GM12878 (cell line): ENCODE measurements at regions not wholly inside any gene's neighbourhood (a gene's known extent, or its start where the extent isn't known, plus 50 kb on each side); places are given as distances from the start of the nearest gene placed in this dataset.
A peak's percentile ranks its signal among the peaks of the same experiment; 100 is the strongest.

ENCODE experiments used
- ATAC-seq: fragments of 200-7000 bp; cut with Tn5 transposase; 3 replicates; pipeline ENCODE4 v1.9.1; 2020; ENCODE audit warnings: mild to moderate bottlenecking, moderate library complexity
- BruUV-seq: library from RNA; stranded (reverse); fragments of 400-500 nt; replicated peaks from 2 replicates; lab custom pipeline; 2021; lab: Mats Ljungman, UMichigan
- CTCF ChIA-PET: fragments of 300-600 bp; sonication (Branson Sonifier 250); formaldehyde crosslinking; extraction: SDS; loops from one replicate; lab custom pipeline; 2021; ENCODE audit warnings: inconsistent platforms; lab: Yijun Ruan, JAX
- POLR2A ChIA-PET: fragments of 350-600 bp; formaldehyde crosslinking; extraction: SDS; loops from one replicate; lab custom pipeline; 2021; ENCODE audit warnings: inconsistent platforms; lab: Charles Lee
- RAD21 ChIA-PET: fragments of 300-600 bp; sonication (Branson Sonifier 250); formaldehyde crosslinking; loops from one replicate; lab custom pipeline; 2023; ENCODE audit warnings: antibody characterized with exemption; ENCODE audit not compliant: unreplicated experiment; lab: Charles Lee
- SMC1A ChIA-PET: fragments of 300-600 bp; sonication (Branson Sonifier 250); formaldehyde crosslinking; loops from one replicate; lab custom pipeline; 2023; ENCODE audit not compliant: unreplicated experiment, uncharacterized antibody; lab: Charles Lee
- DNase-seq: peaks from one replicate; pipeline ENCODE4 v3.0.0-alpha.2; 2011; ENCODE audit warnings: low read depth, low spot score
- FAIRE-seq: peaks from 3 replicates; lab custom pipeline; 2011; peaks lifted over from hg19 to GRCh38; lab: Jason Lieb, UNC
- H2AFZ ChIP-seq: 2 replicates; pipeline ENCODE4 v1.6.0; 2011; ENCODE audit warnings: low read depth, low read length, control low read depth; ENCODE audit not compliant: control insufficient read depth
- H3K27ac ChIP-seq: 2 replicates; pipeline ENCODE4 v1.5.1; 2011; ENCODE audit warnings: control low read depth; ENCODE audit not compliant: control insufficient read depth, insufficient read depth
- H3K27me3 ChIP-seq, 2 experiments: replicated peaks in 1 of 2; 2 replicates each; pipeline versions ENCODE4 v1.6.0 to v1.6.1; 2011; ENCODE audit warnings: low read length in 1 of 2; ENCODE audit not compliant: control insufficient read depth in 2 of 2, insufficient read depth in 2 of 2
- H3K36me3 ChIP-seq, 2 experiments: 2 replicates each; pipeline ENCODE4 v1.5.1; 2011; ENCODE audit warnings: low read length in 1 of 2; ENCODE audit not compliant: control insufficient read depth in 2 of 2, insufficient read depth in 2 of 2
- H3K4me1 ChIP-seq: 2 replicates; pipeline ENCODE4 v1.6.1; 2011; ENCODE audit warnings: mild to moderate bottlenecking, low read length, moderate library complexity, mixed read lengths; ENCODE audit not compliant: control insufficient read depth, insufficient read depth
- H3K4me2 ChIP-seq: 2 replicates; pipeline ENCODE4 v1.6.0; 2011; ENCODE audit warnings: control low read depth; ENCODE audit not compliant: control insufficient read depth, insufficient read depth
- H3K4me3 ChIP-seq: fragments of 200-600 bp; sonication (generic); 2 replicates; pipeline ENCODE4 v1.5.1; 2016
- H3K79me2 ChIP-seq: 2 replicates; pipeline ENCODE4 v1.6.0; 2011; ENCODE audit warnings: low read length; ENCODE audit not compliant: control insufficient read depth, insufficient read depth
- H3K9ac ChIP-seq: 2 replicates; pipeline ENCODE4 v1.8.0; 2011; ENCODE audit warnings: low read length, control low read depth, mixed read lengths; ENCODE audit not compliant: control insufficient read depth, insufficient read depth
- H3K9me3 ChIP-seq: replicated peaks from 3 replicates; pipeline ENCODE4 v1.5.1; 2011; ENCODE audit warnings: mild to moderate bottlenecking, low read length; ENCODE audit not compliant: control insufficient read depth, insufficient read depth
- H4K20me1 ChIP-seq: 2 replicates; pipeline ENCODE4 v1.6.0; 2011; ENCODE audit not compliant: control insufficient read depth, insufficient read depth
- CBX5 ChIP-seq: sonication (generic); IDR thresholded peaks from 2 replicates; pipeline ENCODE4 v1.6.1; 2016; ENCODE audit warnings: low read depth, moderate library complexity, mild to moderate bottlenecking, inconsistent platforms
- FOXK2 ChIP-seq: fragments of 450-650 bp; IDR thresholded peaks from 2 replicates; pipeline ENCODE4 v1.6.1; 2017; ENCODE audit warnings: mild to moderate bottlenecking, moderate library complexity
- NFIC ChIP-seq: IDR thresholded peaks from 2 replicates; pipeline ENCODE4 v1.6.1; 2012; ENCODE audit warnings: low read depth, mild to moderate bottlenecking, inconsistent platforms, low read length, moderate library complexity
- RAD51 ChIP-seq: fragments of 450-650 bp; IDR thresholded peaks from 2 replicates; pipeline ENCODE4 v1.6.1; 2016; ENCODE audit warnings: moderate library complexity, mild to moderate bottlenecking, inconsistent platforms
- RFX5 ChIP-seq: IDR thresholded peaks from 2 replicates; pipeline ENCODE4 v1.6.1; 2011; ENCODE audit warnings: low read depth, low read length, improper control_type of control experiment
- SMAD5 ChIP-seq: IDR thresholded peaks from 2 replicates; pipeline ENCODE4 v1.6.1; 2016; ENCODE audit warnings: antibody characterized with exemption, low read depth
- TCF3 ChIP-seq: IDR thresholded peaks from 2 replicates; pipeline ENCODE4 v1.6.1; 2012; ENCODE audit warnings: low read depth, mild to moderate bottlenecking, low read length, borderline replicate concordance; ENCODE audit not compliant: insufficient read depth
- WGBS: methylation state at CpG from one replicate; pipeline ENCODE4 v1.1.6; 2016; ENCODE audit warnings: low lambda C conversion rate; ENCODE audit not compliant: insufficient replicate concordance, insufficient coverage; ENCODE audit errors: missing lambda C conversion rate; 5-methylcytosine and 5-hydroxymethylcytosine counted together
- in situ Hi-C: fragments of 300-500 bp; cut with MboI; formaldehyde crosslinking; loops from 9 replicates; pipeline ENCODE4 v1.14.3; 2018; ENCODE audit warnings: mixed read lengths
- intact Hi-C: fragments of 100-400 bp; cut with micrococcal nuclease; formaldehyde crosslinking; loops from one replicate; pipeline ENCODE4 v1.14.2; 2022; ENCODE audit not compliant: unreplicated experiment
- TF ChIP-seq, protein P1 (sequence below): fragments of 450-650 bp; IDR thresholded peaks from 2 replicates; pipeline ENCODE4 v1.6.1; 2017; ENCODE audit warnings: mild to moderate bottlenecking, moderate library complexity
- TF ChIP-seq, protein P2 (sequence below): IDR thresholded peaks from 2 replicates; pipeline ENCODE4 v1.6.1; 2011; ENCODE audit warnings: borderline replicate concordance, low read depth, mild to moderate bottlenecking, moderate library complexity, mixed read lengths, low read length; ENCODE audit not compliant: insufficient read depth; ENCODE audit errors: extremely low read length
- TF ChIP-seq, protein P3 (sequence below): fragments of 450-650 bp; IDR thresholded peaks from 2 replicates; pipeline ENCODE4 v1.6.1; 2018; ENCODE audit warnings: mild to moderate bottlenecking, low read depth, moderate library complexity; ENCODE audit not compliant: partially characterized antibody

DNA sequence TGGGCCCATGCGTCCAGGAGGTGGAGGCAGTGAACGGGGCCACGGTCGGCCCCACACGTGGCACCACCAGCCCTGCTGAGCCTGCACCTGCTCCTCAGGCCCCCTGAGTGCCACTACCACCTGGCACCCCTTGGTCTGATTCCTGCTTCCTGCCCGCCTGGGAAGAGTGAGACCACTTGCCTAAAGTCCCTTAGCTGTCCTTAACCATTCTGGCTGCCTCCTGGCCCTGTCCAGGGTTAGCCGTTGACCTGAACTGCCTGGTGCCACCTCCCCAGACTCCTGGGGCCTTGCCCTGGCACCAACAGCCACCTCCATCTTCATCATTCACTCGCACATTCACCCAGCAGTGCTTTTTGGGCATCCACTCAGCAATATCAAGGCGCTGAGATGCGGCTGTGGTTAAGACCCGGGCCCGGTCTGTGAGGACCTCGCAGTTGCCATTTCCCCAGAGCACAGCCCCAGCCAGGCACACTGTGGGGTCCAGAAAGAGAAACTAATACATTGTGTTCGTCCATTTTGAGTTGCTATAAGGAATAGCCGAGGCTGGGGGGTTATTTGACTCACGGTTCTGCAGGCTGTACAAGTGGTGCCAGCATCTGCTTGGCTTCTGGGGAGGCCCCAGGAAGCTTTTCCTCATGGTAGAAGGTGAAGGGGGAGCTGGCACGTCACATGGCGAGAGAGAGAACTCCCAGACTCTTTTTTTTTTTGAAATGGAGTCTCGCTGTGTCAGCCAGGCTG lies 318.4 kb downstream of the SEC14L1 start (continued):
- TF ChIP-seq, protein P1, sequence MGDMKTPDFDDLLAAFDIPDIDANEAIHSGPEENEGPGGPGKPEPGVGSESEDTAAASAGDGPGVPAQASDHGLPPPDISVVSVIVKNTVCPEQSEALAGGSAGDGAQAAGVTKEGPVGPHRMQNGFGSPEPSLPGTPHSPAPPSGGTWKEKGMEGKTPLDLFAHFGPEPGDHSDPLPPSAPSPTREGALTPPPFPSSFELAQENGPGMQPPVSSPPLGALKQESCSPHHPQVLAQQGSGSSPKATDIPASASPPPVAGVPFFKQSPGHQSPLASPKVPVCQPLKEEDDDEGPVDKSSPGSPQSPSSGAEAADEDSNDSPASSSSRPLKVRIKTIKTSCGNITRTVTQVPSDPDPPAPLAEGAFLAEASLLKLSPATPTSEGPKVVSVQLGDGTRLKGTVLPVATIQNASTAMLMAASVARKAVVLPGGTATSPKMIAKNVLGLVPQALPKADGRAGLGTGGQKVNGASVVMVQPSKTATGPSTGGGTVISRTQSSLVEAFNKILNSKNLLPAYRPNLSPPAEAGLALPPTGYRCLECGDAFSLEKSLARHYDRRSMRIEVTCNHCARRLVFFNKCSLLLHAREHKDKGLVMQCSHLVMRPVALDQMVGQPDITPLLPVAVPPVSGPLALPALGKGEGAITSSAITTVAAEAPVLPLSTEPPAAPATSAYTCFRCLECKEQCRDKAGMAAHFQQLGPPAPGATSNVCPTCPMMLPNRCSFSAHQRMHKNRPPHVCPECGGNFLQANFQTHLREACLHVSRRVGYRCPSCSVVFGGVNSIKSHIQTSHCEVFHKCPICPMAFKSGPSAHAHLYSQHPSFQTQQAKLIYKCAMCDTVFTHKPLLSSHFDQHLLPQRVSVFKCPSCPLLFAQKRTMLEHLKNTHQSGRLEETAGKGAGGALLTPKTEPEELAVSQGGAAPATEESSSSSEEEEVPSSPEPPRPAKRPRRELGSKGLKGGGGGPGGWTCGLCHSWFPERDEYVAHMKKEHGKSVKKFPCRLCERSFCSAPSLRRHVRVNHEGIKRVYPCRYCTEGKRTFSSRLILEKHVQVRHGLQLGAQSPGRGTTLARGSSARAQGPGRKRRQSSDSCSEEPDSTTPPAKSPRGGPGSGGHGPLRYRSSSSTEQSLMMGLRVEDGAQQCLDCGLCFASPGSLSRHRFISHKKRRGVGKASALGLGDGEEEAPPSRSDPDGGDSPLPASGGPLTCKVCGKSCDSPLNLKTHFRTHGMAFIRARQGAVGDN: peak; percentile 46; the same call in 1 of the 2 replicates

DNA sequence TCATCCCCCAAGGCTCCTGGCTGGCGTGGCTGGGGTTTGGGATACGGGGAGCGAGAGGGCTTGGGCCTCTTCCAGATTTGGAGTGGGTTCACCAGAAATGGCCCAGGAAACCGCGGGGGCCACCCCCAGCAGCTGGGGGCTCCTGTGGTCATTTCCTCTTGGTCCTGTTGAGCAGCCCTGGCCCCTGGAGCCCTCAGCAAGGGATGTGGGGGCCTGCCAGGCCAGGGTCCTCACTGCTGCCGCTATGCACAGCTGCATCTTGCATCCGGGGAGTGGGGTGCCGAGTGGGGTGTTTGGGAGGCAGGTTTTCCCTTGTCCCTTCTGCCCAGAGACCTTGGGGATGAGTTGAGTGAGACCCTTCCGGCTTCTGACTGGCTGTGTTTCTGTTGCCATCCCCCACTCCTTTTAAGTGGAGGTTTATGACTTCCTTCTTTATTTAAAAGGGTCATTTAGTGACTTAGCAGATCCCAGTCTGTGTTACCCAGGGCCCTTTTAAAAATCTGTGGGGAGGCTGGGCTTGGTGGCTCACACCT lies 319.8 kb downstream of the SEC14L1 start:
- H3K4me3 ChIP-seq: peak overlapping the region; percentile 71
- H3K9ac ChIP-seq: peak overlapping the region; percentile 90
- WGBS: 0% methylated on average over 9 of the region's 9 CpGs
- POLR2A ChIA-PET: interaction anchor here (0.8 to 6.6 kb wide), 11 partner anchors 9 to 135 kb away, joined by 3 to 47 read pairs (median 5); no protein-coding TSS in a partner anchor
- intact Hi-C loops (loop anchor here (1.0 kb wide), 1 partner anchor 19 kb away; no protein-coding TSS in a partner anchor), in situ Hi-C loops (loop anchor here (25.0 kb wide), 1 partner anchor 1198 kb away; the partner anchor contains the start of gene UBALD2)
- RAD21 ChIA-PET: interaction anchor here (1.2 to 6.9 kb wide), 7 partner anchors 10 to 140 kb away, joined by 6 to 63 read pairs (median 31); no protein-coding TSS in a partner anchor
- no peaks in the 10 kb centered on the region for H3K27me3 ChIP-seq
- SMC1A ChIA-PET: interaction anchor here (0.6 to 9.1 kb wide), 10 partner anchors 9 to 138 kb away, joined by 3 to 96 read pairs (median 8); no protein-coding TSS in a partner anchor
- peak overlapping the region; percentile 98 for H3K4me2 ChIP-seq
- H3K4me1 ChIP-seq: peaks cover 87% of the 10 kb centered on the region
- CTCF ChIA-PET: interaction anchor here (0.8 to 3.1 kb wide), 9 partner anchors 12 to 55 kb away, joined by 3 to 14 read pairs (median 7); no protein-coding TSS in a partner anchor
- peaks cover 7 to 11% of the 10 kb centered on the region in 2 experiments for H3K36me3 ChIP-seq
- FAIRE-seq (no peak), DNase-seq (no peak), ATAC-seq (peak; percentile 1)
- peak overlapping the region; percentile 99 for H3K27ac ChIP-seq
- no peaks in the 10 kb centered on the region for H4K20me1 ChIP-seq
- no peaks in the 10 kb centered on the region for H3K9me3 ChIP-seq
- H2AFZ ChIP-seq: no peak overlapping the region
- H3K79me2 ChIP-seq: peaks cover 92% of the 10 kb centered on the region
- TSS peak; percentile 24 for BruUV-seq
- TF ChIP-seq TCF3: no peak
- no peak for TF ChIP-seq RAD51
- TF ChIP-seq CBX5: 0 out of 2 replicates have a peak, but pooled peaks have one; percentile 8
- TF ChIP-seq, protein P2, sequence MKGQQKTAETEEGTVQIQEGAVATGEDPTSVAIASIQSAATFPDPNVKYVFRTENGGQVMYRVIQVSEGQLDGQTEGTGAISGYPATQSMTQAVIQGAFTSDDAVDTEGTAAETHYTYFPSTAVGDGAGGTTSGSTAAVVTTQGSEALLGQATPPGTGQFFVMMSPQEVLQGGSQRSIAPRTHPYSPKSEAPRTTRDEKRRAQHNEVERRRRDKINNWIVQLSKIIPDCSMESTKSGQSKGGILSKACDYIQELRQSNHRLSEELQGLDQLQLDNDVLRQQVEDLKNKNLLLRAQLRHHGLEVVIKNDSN: no peak
- TF ChIP-seq RFX5: no peak
- TF ChIP-seq, protein P3, sequence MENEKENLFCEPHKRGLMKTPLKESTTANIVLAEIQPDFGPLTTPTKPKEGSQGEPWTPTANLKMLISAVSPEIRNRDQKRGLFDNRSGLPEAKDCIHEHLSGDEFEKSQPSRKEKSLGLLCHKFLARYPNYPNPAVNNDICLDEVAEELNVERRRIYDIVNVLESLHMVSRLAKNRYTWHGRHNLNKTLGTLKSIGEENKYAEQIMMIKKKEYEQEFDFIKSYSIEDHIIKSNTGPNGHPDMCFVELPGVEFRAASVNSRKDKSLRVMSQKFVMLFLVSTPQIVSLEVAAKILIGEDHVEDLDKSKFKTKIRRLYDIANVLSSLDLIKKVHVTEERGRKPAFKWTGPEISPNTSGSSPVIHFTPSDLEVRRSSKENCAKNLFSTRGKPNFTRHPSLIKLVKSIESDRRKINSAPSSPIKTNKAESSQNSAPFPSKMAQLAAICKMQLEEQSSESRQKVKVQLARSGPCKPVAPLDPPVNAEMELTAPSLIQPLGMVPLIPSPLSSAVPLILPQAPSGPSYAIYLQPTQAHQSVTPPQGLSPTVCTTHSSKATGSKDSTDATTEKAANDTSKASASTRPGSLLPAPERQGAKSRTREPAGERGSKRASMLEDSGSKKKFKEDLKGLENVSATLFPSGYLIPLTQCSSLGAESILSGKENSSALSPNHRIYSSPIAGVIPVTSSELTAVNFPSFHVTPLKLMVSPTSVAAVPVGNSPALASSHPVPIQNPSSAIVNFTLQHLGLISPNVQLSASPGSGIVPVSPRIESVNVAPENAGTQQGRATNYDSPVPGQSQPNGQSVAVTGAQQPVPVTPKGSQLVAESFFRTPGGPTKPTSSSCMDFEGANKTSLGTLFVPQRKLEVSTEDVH: no peak
- TF ChIP-seq FOXK2: no peak
- TF ChIP-seq SMAD5: no peak
- TF ChIP-seq NFIC: peak; percentile 22
